Activated effector memory CD4-positive, alpha-beta T cell treated with anti-CD3 and anti-CD28 coated beads, Interleukin-2, amount 50 U/mL, for 16 hours (primary cell): ENCODE measurements at regions not wholly inside any gene's neighbourhood (a gene's known extent, or its start where the extent isn't known, plus 50 kb on each side); places are given as distances from the start of the nearest gene placed in this dataset.
"Not testable (repeated sequence)": the region's sequence is repeated elsewhere in the genome, so short reads cannot be mapped to it uniquely, and the experiment has no call there.

Experiments used
- DNase-seq: peaks from one replicate; pipeline ENCODE4 v3.0.0-alpha.2; 2020

DNA sequence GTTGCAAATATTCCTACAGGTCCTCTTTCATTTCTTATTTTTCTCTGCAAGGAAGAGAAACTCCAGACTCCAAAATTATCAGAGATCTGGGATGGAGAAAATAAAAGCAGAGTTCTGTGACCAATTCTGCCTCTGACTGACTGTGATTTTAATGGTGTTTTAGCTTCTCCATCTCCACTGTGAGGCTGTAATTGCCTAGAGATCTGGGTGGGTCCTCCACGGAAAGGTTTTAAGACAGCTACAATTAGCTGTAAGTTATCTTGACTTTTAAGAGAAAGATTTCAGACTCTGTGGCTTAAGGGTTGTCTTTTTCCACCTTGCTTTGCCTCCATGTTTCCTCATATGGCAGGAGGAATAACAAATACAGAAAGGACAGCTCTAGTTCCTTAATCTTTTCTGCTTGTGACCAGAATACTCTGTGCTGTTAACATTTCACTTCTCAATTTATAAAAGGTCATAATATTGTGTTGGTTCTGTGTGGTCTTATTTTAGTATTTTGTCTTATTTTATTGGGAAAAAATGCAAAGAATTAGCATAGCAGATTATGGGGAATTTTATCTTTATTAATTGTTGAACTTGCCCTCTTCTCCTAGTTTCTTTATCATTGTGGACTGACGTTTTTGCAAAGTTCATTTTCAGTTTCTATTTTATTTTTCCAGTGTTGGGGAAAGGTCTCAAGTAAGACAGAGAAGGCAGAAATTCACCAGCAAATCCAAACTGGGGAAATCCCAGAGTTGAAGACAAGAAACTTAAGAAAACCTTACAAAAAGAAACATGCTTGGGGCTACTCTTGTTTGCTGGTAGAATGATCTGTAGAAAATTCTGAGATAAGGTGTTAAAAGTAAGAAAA lies 157.9 kb downstream of the RAP2B start:
- no peak for DNase-seq

DNA sequence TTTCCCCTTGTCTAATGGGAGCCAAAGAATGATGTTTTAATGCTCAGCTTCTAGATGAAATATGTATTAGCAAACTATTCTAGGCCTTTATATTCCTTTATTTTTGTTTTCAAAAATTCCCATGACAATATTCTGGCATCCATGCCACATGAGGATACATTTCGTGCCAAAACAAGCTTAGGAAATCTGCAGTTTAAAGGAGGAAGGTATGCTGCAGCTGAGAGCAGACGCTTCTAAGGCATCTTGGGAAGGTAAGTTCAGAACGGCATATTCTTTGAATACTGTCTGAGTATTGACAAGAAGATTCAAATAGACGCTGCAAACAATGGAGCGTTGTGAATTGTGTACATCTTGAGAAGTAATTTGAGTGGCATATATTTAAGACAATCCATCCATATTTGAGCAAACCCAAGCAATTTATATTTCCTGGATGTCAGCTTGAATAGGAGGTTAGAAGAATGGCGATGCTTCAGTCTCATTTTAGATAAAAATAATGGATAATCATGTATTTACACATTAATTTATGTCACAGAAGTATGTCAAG lies 158.6 kb downstream of the RAP2B start:
- no peak for DNase-seq

DNA sequence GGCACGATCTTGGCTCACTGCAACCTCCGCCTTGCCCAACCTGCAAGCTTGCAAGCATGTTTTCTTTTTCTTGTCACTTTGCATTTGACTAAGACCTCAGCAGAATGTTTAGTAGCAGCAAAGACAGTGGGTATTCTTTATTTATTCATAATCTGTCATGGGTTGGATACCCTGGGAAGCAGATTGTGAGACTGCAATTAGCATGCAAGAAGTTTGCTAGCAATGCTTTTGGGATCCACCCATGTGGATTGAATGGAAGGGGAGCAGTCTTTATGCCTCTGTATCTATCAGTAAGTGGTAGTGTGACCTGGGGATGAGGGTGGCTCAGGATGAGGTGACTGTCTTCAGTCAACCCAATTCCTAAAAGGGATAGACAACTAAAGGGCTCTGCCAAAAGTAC lies 166.7 kb downstream of the RAP2B start:
- DNase-seq: no peak

DNA sequence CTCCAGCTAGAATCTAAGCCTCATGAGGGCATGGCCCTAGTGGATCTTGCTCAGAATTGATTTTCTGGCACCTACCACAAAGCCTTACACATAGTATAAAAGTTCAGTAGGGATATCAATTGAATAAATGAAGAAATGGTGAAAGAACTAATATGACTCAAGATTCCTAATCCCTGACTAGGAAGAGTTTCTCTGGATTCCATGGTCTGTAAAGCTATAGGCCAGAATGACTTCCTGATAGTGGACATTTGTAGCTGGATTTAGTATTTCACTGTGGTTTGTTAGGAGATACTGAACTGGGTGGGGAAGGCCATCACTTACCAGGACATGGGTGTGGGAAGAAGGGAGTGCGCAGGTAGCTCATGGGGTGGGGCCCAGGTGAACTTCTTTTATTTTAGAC lies 168.9 kb downstream of the RAP2B start:
- no peak for DNase-seq

DNA sequence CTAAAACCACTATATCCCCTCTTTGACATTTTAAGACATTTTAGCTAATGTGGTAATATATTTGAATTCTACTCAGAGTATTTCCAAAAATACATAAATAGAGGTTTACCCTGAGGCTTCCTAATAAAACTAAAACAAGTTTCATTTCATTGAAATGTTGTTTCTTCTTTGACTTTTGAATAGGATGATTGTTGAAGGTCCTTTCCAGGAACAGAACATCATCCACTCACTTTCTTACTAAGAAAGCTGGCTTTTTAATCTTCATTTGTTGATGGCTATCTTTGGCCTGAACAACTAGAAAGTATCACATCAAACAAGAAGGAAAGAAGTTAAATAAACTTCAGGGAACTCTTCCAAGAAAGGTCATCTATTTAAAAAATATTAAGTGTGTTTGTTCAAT lies 169.7 kb downstream of the RAP2B start:
- DNase-seq: no peak

DNA sequence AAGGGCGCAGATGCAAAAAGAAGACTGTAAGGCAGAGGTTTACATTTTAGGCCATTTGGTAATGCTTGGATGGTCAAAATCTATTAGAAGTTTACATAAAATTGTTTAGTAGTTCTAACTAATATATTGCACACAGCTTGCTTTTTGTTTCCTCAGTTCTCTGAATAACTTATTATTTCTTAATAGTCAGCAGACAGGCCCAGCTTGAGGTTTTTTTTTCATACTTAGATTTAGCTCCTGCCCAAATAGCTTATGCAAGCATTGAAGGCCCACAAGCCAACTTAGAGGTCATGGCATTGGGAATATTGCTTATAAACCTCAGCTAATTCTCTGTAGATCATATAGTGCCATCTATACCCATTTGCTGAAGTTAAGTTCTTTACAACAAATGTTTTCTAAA lies 172.5 kb downstream of the RAP2B start:
- no peak for DNase-seq

DNA sequence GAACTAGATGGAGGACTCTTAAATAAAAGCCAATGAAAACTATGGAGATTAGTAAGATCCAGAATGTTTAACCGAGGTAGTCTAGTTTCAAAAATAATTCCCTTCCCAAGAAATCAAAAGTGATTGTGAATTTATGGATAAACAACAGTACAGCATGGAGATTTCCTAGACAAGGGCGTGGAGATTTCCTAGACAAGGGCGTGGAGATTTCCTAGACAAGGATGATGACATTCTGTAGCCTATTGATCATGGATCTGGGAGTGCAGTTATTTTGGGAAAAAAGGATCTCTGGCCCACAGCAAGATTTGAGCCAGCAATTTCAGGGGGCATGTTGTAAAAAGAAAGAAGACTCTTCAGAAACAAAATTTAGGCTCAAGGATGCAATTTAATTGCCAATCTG lies 175.3 kb downstream of the RAP2B start:
- DNase-seq: no peak

DNA sequence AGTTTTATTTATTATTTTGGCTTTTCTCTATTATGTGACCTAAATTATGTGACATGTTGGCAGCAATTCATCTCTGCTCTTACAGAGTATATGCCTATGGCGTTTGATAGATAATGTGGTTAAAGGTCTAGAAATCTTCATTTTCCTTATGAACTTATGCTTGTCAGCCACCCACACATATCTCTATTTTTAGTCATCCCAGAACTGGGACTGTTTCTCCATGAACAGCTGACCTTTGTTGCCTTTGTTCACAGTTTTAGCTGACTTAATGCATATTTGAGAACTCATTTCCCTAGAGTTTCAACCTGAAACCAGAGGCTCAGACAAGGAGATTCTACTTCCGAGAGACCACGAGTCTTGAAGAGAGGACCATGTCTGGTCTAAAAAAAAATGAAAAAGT lies 176.5 kb downstream of the RAP2B start:
- no peak for DNase-seq

DNA sequence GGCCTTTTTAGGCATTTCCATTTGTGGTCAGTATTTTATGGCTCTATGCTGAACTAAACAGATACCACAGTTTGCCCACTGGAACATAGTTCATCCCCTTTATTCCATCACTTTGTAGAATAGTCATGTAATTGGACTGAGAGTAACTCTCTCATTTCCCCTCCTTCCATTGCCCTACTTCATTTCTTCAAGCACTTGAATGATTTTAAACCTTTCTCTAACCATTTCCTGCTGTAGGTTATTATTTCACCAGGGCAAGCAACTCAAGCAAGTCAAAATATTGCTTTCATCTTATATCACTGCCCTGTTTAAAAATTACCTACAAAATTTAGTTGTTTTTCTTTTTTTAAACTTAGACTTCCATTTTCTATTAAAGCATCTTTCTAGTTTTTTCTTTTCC lies 177.0 kb downstream of the RAP2B start:
- no peak for DNase-seq

DNA sequence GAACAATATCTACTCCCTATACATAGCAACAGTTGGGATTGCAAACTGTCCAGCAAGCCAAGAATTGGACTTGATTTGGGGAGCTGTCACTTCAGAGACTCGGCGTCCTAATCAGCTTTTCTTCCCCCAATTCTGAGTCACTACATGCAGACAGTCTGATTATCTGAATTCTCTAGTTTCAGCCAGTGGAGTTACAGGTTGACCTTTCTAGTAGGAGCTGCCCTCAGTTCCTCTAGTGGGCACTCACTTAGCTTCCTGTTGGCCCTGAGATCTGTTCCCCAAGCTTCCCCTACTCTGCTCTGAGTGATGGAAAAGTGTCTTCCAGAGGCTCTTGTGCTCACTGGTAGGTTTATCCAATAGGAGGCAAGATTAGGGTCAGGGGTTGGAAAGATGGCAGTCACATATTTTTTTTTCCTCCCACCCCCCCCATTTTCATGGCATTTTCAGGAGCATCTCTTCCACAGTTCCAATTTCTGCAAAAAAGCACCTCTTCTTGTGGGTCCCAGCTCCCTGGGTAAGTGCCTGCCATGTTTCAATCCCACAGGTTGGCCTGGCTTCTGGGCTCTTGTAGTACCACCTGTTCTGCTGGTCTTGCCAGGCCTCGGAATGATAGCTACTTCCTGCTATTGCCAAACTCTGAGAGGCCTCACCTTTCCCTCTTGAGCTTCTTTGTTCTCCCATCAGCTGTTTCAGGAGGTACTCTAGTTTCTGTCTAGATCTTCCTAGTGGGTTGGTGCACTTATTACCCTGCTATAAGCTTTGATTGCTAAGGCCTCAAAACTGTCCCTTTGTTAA lies 182.2 kb downstream of the RAP2B start:
- DNase-seq: no peak

DNA sequence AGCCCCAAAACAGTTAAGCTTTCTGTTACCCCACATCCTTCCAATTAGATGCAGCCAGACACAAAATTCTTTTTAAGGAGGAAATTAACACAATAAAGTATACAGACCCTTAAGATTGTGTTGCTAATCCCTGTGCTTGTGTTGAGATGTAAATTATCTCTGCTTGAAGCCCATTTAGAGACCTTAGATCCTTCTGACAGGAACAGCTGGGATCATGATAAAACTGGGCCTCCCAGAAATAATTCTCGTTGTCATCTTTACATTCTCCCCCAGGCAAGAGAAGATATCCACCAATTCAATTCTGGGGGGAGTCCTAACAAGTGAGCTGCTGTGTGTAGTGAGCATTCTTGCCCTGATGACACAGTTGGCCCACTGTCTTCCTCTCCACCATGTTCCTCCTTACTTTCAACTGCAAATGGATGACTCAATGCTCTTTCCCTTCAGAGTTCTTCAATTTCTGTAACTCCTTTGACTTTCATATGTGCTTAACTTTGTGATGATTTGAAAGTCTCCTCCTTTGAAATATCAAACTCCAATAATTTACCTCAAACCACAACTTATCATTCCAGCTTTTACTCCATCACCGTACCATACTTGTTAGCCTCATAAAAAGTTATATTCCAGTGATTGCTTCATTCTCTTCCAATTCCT lies 186.6 kb downstream of the RAP2B start:
- no peak for DNase-seq

DNA sequence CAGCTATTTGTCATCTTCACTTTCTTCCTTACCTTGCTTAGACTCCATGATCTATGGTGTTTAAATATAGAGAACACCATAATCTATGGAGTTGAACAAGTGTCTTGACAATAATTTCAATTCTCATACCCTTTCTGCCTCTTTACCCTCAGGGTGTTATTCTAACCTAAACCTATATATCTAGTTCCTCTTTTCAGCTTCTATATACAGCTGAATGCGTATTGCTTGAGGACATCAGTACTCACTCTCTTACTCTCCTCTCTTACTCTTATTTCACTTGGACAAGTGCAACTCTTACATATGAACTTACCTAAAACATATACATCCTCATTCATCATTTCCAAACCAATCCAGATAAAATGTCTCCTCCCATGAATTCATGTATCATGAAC lies 187.1 kb downstream of the RAP2B start:
- DNase-seq: no peak

DNA sequence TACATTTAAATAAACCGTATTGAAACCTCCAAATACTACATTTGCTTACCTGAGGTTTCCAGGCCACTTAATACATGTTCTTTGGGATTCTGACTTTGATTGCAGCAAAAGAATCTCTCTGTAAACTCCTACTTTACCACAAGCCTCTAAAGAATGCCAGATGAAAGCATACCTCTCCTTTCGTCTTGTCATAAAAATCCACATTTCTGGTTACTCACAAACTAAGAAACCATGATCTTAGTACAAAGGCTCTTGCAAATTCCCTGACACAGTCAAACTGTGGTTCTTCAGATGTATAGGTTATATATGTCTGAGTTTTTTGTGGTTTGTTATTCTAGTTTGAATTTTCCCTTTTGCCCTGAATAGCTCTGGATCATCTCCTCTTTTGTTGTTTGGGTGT lies 188.4 kb downstream of the RAP2B start:
- DNase-seq: no peak

DNA sequence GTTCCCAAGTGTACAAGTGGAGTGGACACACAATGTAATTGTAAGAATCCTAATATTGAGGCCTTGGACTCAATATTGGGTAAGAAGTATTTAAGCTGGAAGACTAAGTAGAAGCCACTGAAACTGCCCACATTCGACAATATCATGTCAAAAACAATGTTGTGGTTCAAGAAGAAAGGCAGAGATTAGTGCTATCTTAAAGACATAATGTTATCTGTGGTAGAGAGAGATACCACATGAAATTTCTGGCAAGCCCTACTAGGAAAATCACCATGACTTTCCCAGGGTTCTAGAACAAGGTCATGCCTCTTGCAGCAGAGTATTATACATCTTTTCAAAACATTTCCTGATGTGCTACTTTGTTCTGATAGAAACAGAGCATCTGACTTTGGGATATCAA lies 192.6 kb downstream of the RAP2B start:
- no peak for DNase-seq

DNA sequence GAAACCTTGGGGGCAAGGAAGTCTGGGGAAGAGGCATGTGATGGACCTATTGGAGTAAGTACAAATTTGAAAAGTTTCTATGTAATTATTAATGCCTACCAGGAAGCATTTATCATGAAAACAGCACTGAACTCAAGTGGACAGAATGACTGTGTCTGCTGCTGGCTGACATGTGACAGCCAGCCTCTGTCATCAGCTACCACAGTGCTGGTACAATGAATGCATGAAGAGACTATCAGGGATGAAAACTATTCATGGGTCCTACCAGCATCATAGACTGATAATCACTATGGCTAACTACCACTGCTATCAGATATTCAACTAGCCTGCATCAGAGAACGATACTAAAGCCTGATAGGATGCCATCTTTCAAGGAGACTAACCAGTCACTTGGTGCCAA lies 193.5 kb downstream of the RAP2B start:
- DNase-seq: no peak

DNA sequence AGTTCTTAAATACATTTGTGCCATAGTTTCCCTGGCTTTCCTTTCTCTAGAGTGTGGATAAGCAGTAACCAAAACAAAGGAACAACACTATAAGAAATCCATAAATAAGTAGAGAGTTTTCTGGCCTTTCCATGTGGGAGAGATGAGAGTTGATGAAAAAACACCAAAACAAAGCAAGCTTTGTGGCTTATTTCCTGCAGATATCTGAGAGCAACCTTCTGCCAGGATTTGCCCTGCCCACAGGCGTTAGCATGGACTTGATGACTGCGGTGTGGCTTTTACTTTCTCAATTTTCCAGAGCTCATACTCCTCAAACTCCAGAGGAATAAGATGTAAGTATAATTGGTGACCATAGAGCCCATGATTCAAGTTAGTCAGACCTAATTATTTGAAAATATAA lies 194.9 kb downstream of the RAP2B start:
- DNase-seq: no peak

DNA sequence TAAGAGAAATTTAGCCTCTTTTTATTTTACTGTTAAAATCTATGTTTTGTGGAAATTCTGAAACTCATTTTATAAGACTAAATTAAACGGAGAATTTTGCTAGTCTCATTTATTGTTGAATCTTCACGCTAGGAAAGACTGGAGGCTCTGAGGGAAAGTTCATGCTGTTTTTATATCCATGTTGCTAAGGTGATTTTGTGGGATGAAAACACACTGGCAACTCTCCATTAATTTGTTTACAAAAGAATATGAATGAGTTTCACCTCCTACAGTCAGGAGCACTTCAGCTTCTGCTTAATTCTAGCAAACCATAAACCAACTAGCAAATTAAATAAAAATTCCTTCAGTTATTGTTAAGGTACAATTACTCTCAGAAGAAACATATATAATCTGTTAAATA lies 195.4 kb downstream of the RAP2B start:
- no peak for DNase-seq

DNA sequence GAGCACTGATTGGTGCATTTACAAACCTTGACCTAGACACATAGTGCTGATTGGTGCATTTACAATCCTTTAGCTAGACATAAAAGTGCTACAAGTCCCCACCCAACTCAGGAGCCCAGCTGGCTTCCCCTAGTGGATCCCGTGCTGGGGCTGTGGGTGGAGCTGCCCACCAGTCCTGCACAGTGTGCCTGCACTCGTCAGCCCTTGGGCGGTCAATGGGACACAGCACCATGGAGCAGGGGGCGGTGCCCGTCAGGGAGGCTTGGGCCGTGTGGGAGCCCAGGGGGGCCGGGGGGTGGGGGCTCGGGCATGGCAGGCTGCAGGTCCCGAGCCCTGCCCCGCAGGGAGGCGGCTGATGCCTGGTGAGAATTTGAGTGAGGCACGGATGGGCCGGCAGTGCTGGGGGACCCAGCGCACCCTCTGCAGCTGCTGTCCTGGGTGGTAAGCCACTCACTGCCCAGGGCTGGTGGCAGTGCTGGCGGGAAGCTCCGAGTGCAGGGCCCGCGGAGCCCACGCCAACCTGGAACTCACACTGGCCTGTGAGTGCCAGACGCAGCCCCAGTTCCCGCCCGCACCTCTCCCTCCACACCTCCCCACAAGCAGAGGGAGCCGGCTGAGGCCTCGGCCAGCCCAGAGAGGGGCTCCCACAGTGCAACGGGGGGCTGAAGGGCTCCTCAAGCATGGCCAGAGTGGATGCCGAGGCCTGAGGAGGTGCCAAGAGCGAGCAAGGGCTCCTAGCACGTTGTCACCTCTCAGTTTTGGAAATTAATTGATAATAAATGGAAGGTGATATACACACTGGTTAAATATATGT lies 207.7 kb downstream of the RAP2B start:
- no peak for DNase-seq

DNA sequence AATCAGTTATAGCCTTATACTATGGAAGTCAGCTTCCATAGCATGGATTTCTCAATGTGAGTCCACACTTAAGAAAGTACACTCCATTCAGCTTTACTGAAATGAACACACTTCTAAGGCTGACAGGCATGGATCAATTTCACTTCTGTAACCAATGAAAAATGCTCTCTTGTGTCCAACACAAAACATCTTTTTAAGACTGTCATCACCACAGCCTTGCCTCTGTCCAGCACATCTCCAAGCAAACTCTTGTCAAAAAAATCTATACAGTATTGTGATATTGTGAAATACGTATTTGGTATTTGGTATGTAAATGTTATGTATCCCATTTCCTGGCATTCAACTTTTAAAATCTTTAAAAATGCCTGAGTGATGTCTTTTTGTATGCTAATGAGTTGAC lies 208.7 kb downstream of the RAP2B start:
- DNase-seq: no peak

DNA sequence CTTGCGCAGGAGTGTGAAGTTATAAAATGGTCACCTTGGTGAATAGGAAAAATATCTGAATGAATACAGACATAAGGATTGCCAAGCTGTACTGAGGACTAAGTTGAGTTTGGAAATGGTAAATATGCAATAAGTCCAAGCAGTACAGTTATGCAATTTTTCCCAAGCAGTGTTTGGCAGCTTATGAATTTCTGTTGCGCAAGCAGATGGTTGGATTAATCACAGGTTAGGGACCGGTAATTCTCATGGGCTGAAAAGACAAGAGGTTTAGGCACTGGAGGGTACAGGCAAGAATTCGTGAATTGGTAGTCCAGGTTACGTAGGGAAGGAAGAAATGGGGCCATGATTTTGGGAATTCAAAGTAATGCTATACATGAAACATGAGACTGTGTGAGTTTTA lies 210.3 kb downstream of the RAP2B start:
- no peak for DNase-seq

DNA sequence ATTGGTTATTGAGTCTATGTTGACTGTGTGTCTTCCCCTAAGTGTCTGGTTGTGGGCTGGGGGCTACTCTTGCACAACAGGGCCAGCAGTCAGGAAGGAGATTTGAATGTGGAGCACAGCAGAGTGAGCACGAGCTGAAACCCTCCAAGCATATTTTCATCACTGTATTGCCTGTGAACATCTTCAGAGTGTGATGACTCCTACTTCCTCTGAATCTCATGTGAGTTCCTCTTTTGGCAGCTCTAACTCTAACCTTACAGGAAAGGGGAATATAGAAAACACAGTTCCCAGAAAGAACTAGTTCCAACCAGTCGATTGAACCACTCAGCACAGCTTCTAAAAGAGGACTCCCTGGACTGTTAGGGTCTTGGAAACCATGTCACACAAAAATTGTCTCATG lies 211.6 kb downstream of the RAP2B start:
- no peak for DNase-seq

DNA sequence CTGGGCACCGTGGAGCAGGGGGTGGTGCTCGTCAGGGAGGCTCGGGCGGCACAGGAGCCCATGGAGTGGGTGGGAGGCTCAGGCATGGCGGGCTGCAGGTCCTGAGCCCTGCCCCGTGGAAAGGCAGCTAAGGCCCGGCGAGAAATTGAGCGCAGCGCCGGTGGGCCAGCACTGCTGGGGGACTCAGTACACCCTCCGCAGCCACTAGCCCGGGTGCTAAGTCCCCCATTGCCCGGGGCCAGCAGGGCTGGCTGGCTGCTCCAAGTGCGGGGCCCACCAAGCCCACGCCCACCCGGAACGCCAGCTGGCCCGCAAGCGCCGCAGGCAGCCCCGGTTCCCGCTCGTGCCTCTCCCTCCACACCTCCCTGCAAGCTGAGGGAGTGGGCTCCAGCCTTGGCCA lies 216.3 kb downstream of the RAP2B start:
- DNase-seq: not testable (repeated sequence)

DNA sequence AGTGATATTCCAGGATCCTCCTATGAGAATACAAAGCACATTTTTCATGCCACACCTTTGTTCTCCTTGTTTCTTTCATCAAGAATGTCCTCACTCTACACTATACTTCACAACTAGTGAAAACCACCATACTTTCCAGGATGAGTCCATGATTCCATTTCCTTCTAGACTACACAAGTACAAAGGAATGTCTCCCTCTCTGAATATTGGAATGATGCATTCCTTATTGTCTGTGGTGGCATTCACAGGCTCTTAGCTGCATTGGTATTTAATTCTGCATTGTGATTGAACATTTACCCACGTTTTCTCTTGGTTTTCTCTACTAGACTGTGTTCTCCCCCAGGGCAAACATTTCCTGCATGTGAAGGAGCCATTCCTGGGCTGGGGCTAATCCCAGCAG lies 217.5 kb downstream of the RAP2B start:
- DNase-seq: no peak
